ENCODE measurements at regions not wholly inside any gene's neighbourhood (a gene's known extent, or its start where the extent isn't known, plus 50 kb on each side); places are given as distances from the start of the nearest gene placed in this dataset.

GRCh38 chr1:8077120-8077573 lies 51.0 kb upstream of the ERRFI1 start:
- peak; percentile 71 for ATAC-seq
- no peak for TF ChIP-seq ZNF8 (CRISPR knock-in tag; IDR thresholded peaks at IDR 0.05)
- TF ChIP-seq ZNF70 (CRISPR knock-in tag; IDR thresholded peaks at IDR 0.05) = no peak
- no peak for TF ChIP-seq RARB (CRISPR knock-in tag; IDR thresholded peaks at IDR 0.05)
- TF ChIP-seq SNAI2 (CRISPR knock-in tag; IDR thresholded peaks at IDR 0.05) = no peak

DNA sequence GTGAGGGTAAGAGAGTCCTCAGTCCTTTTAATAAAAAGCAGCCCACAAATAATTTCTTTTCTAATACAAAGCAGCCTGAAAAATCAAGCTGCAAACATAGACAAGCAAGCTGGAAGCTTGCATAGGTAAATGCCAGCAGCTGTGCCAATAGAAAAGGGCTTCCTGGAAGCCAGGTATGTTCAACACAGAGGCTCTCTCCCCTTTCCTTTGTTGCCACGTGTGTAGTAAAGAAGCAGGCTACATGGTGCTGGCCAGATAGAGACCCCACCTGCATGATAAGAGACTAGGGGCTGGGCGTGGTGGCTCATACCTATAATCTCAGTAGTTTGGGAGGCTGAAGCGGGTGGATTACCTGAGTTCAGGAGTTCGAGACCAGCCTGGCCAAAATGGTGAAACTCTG lies 50.1 kb upstream of the ERRFI1 start:
- no peak for TF ChIP-seq SNAI2 (CRISPR knock-in tag; IDR thresholded peaks at IDR 0.05)
- TF ChIP-seq ZNF8 (CRISPR knock-in tag; IDR thresholded peaks at IDR 0.05) = no peak
- TF ChIP-seq ZNF70 (CRISPR knock-in tag; IDR thresholded peaks at IDR 0.05) = no peak
- TF ChIP-seq OSR1 (CRISPR knock-in tag; IDR thresholded peaks at IDR 0.05) = no peak
- no peak for ATAC-seq

All from SK-N-SH treated with all-trans-retinoic acid at 6 μM for 48 hours (cell line).